Tibial artery (tissue), 4 donors: ENCODE measurements at regions not wholly inside any gene's neighbourhood (a gene's known extent, or its start where the extent isn't known, plus 50 kb on each side); places are given as distances from the start of the nearest gene placed in this dataset.

Experiments used
- DNase-seq, 2 donors: peaks; one replicate each; pipeline ENCODE4 v3.0.0-alpha.2; 2019
- H3K27ac ChIP-seq, 2 donors: fragments of 200-600 bp; sonication (generic) in 1 of 2; 1 replicate in 1 of 2; 2 replicates in 1 of 2; pipeline ENCODE4 v1.5.1; 2018 to 2019; ENCODE audit warnings: mild to moderate bottlenecking in 1 of 2
- H3K27me3 ChIP-seq, 2 donors: fragments of 200-600 bp; sonication (generic) in 1 of 2; one replicate each; pipeline versions ENCODE4 v1.5.1 to v1.6.0; 2016 to 2019
- H3K36me3 ChIP-seq, 3 donors: fragments of 200-600 bp; sonication (generic) in 2 of 3; one replicate each; pipeline ENCODE4 v1.5.1; 2016 to 2019; ENCODE audit warnings: mild to moderate bottlenecking in 2 of 3
- H3K4me1 ChIP-seq, 4 donors: fragments of 200-600 bp; sonication (generic) in 2 of 4; 1 replicate in 3 of 4; 2 replicates in 1 of 4; pipeline ENCODE4 v1.5.1; 2016 to 2019
- H3K4me3 ChIP-seq, 2 donors: fragments of 200-600 bp; sonication (generic) in 1 of 2; 1 replicate in 1 of 2; 2 replicates in 1 of 2; pipeline ENCODE4 v1.5.1; 2018 to 2019; ENCODE audit warnings: mild to moderate bottlenecking in 2 of 2
- H3K9me3 ChIP-seq, 3 donors: fragments of 200-600 bp; sonication (generic) in 1 of 3; one replicate each; pipeline ENCODE4 v1.5.1; 2016 to 2019
- intact Hi-C: fragments of 100-400 bp; cut with DNase I; formaldehyde crosslinking; loops from one replicate; pipeline ENCODE4 v1.15.0; 2023; ENCODE audit warnings: low total_unique reads
- TF ChIP-seq, protein P1 (sequence below), 2 experiments: fragments of 200-600 bp in 1 of 2; fragments of 450-650 bp in 1 of 2; IDR thresholded peaks; one replicate each; pipeline ENCODE4 v1.5.1; 2017 to 2019; ENCODE audit warnings: antibody characterized with exemption in 2 of 2, mild to moderate bottlenecking in 1 of 2, moderate library complexity in 1 of 2

DNA sequence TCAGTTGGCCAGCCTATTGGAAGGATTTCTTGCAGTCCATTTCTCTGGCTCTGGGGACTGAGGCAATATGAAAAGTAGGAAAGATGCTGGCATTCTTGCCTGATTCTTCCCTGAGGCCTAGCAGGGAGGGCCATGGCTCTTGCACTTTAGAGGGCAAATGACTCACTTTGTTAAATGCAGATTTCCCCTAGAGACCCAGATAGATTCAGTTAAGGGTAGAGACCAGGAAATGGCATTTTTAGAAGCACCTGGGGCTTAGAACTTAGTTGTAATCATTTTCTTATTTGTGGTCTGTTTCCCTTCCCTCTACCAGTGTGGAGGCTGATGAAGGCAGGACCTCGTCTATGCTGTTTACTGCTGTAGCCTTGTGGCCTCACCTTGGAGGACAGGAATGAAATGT lies 112.8 kb upstream of the NR3C1 start:
- Histone ChIP-seq H3K36me3 (no peaks in the 10 kb centered on the region), H3K4me3 (no peak overlapping the region), H3K27me3 (no peaks in the 10 kb centered on the region), H3K4me1 (peaks cover 0 to 23% (median 10%) of the 10 kb centered on the region in 4 donors), H3K27ac (no peak overlapping the region), H3K9me3 (no peaks in the 10 kb centered on the region)
- TF ChIP-seq, protein P1, sequence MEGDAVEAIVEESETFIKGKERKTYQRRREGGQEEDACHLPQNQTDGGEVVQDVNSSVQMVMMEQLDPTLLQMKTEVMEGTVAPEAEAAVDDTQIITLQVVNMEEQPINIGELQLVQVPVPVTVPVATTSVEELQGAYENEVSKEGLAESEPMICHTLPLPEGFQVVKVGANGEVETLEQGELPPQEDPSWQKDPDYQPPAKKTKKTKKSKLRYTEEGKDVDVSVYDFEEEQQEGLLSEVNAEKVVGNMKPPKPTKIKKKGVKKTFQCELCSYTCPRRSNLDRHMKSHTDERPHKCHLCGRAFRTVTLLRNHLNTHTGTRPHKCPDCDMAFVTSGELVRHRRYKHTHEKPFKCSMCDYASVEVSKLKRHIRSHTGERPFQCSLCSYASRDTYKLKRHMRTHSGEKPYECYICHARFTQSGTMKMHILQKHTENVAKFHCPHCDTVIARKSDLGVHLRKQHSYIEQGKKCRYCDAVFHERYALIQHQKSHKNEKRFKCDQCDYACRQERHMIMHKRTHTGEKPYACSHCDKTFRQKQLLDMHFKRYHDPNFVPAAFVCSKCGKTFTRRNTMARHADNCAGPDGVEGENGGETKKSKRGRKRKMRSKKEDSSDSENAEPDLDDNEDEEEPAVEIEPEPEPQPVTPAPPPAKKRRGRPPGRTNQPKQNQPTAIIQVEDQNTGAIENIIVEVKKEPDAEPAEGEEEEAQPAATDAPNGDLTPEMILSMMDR (IDR thresholded peaks at IDR 0.05), result no peak
- DNase-seq, result no peak
- intact Hi-C loops, result no loop called here

DNA sequence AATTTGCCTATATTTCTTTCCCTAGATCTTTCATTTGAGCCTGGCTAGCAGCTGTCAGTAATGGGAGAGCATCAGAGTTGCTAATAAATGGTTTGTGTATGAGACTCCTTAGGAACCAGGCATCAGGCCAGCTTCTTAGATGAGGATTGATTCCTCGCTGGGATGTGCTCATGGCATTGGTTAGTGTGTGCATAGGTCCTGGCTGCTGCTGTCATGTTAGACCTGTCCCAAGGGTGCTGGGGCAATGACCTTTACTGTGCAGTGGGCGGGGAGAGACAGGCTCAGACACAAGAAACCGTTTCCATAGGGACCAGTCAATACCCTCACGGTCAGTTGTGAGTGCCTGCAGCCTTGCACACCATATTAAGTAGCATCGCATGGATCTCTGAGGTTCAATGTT lies 112.3 kb upstream of the NR3C1 start:
- Histone ChIP-seq H3K27ac (no peak overlapping the region), H3K4me1 (peaks cover 0 to 23% (median 10%) of the 10 kb centered on the region in 4 donors), H3K36me3 (no peaks in the 10 kb centered on the region), H3K27me3 (no peaks in the 10 kb centered on the region), H3K4me3 (no peak overlapping the region), H3K9me3 (no peaks in the 10 kb centered on the region)
- TF ChIP-seq, protein P1 (IDR thresholded peaks at IDR 0.05), result no peak
- DNase-seq, result no peak
- intact Hi-C loops, result no loop called here

DNA sequence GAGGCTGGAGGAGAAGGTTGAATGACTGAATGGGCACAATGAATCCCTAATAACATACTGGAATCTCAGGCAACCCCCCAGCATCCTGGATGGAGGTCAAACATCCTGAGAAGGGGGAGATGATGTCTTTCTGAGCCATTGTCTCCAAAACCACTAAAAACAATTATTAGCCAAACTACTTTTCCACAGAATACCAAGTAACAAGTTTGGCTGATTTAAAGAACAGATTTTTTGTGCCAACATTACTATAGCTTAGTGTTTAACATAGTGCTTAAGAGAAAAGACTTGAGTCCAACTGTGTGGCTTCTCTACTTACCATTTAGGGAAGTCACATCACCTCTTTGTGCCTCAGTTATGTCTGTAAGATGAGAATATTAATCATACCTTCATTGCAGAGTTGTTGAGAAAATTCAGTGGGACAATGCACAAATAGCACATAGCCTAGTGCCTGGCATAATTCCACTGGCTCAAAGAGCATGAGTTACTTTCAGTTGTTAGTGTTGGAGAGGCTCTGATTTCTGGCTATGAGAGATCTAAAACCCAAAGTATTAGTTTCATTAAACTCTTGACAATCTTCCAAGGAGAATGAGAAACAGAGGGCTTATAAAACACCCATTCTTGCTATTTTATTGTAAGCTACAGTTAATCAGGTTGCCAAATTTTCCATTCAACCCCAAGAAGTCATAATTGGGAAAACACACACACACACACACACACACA lies 111.3 kb upstream of the NR3C1 start:
- intact Hi-C loops, result no loop called here
- Histone ChIP-seq H3K4me1 (peaks cover 0 to 23% (median 10%) of the 10 kb centered on the region in 4 donors), H3K4me3 (no peak overlapping the region), H3K36me3 (no peaks in the 10 kb centered on the region), H3K27me3 (no peaks in the 10 kb centered on the region), H3K27ac (no peak overlapping the region), H3K9me3 (no peaks in the 10 kb centered on the region)
- DNase-seq, result no peak
- TF ChIP-seq, protein P1 (IDR thresholded peaks at IDR 0.05), result no peak

DNA sequence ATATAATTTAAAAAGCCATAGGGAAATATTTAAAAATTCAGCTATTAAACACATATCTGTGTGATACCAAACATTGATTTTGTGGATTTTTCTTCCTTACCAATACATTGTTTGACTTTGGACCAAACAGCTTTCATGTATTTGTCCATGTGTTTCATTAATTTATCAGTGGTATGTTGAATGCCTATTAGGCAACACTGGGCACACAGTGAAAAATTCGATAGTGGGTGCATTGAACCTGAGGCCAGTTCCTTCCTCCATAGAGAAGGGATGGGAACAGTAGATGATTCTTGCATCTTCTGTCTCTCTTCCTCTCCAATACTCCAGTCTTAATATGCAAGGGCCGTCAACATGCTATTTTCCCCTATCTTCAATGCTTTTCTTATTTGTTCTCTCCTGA lies 110.2 kb upstream of the NR3C1 start:
- Histone ChIP-seq H3K27me3 (no peaks in the 10 kb centered on the region), H3K4me3 (no peak overlapping the region), H3K27ac (no peak overlapping the region), H3K36me3 (no peaks in the 10 kb centered on the region), H3K4me1 (peaks cover 0 to 23% (median 10%) of the 10 kb centered on the region in 4 donors), H3K9me3 (no peaks in the 10 kb centered on the region)
- intact Hi-C loops, result no loop called here
- no peak for DNase-seq
- TF ChIP-seq, protein P1 (IDR thresholded peaks at IDR 0.05), result no peak

DNA sequence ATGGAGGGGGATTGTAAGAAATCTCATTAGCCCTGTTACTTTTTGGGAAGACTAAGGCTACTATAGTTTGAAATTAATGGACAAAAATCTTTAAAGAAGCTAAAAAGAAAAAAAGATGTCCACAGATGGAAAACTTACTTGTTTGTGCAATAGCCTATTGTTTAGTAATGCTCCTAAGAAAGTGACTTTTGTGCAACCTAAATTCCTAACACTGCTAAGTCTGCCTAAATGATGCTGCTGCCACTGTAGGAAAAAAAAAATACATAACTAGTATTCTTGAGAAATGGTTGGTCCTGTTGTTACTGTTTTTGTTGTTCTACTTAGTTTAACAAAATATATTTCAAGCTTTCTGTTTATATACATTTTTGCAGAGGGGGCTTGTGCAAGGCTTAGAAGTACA lies 108.2 kb upstream of the NR3C1 start:
- intact Hi-C loops, result no loop called here
- no peaks in the 10 kb centered on the region for H3K36me3 ChIP-seq
- H3K27me3 ChIP-seq, result no peaks in the 10 kb centered on the region
- no peaks in the 10 kb centered on the region for H3K9me3 ChIP-seq
- TF ChIP-seq, protein P1 (IDR thresholded peaks at IDR 0.05), result no peak
- no peak overlapping the region for H3K4me3 ChIP-seq
- peaks cover 0 to 32% (median 15%) of the 10 kb centered on the region in 4 donors for H3K4me1 ChIP-seq
- H3K27ac ChIP-seq, result no peak overlapping the region
- DNase-seq, result no peak
